H1 (cell line): ENCODE measurements at regions not wholly inside any gene's neighbourhood (a gene's known extent, or its start where the extent isn't known, plus 50 kb on each side); places are given as distances from the start of the nearest gene placed in this dataset.

Experiments used
- CTCF ChIA-PET: fragments of 300-600 bp; sonication (Branson Sonifier 250); formaldehyde crosslinking; loops from one replicate; lab custom pipeline; 2021; ENCODE audit not compliant: partially characterized antibody; lab: Charles Lee
- POLR2A ChIA-PET: fragments of 300-600 bp; sonication (Branson Sonifier 250); formaldehyde crosslinking; loops from one replicate; lab custom pipeline; 2021; ENCODE audit warnings: inconsistent platforms; ENCODE audit not compliant: partially characterized antibody; lab: Charles Lee
- DNase-seq, 2 experiments: peaks; one replicate each; pipeline versions ENCODE4 v3.0.0 to v3.0.0-alpha.2; 2010 to 2022; ENCODE audit warnings: low spot score in 2 of 2, low read depth in 1 of 2, mixed read lengths in 1 of 2
- FAIRE-seq: peaks from 2 replicates; lab custom pipeline; 2011; peaks lifted over from hg19 to GRCh38; lab: Jason Lieb, UNC
- H2AFZ ChIP-seq: 2 replicates; pipeline ENCODE4 v1.8.1; 2012; ENCODE audit warnings: low read length, inconsistent platforms
- H2AK5ac ChIP-seq: 2 replicates; pipeline ENCODE4 v1.6.1; 2013; ENCODE audit warnings: low read depth, low read length
- H2BK120ac ChIP-seq: replicated peaks from 2 replicates; pipeline ENCODE3; 2013; ENCODE audit warnings: low read depth, low read length, inconsistent platforms
- H2BK12ac ChIP-seq: 2 replicates; pipeline ENCODE4 v1.6.1; 2013; ENCODE audit warnings: low read depth, low read length
- H2BK15ac ChIP-seq: 2 replicates; pipeline ENCODE4 v1.6.1; 2013; ENCODE audit warnings: low read length
- H2BK20ac ChIP-seq: 2 replicates; pipeline ENCODE4 v1.6.1; 2013; ENCODE audit warnings: low read length
- H2BK5ac ChIP-seq: 2 replicates; pipeline ENCODE4 v1.6.1; 2013; ENCODE audit warnings: low read depth, low read length
- H3K14ac ChIP-seq: 2 replicates; pipeline ENCODE4 v1.6.1; 2013; ENCODE audit warnings: inconsistent platforms; ENCODE audit not compliant: insufficient read length
- H3K18ac ChIP-seq: 2 replicates; pipeline ENCODE4 v1.6.1; 2013; ENCODE audit warnings: low read length; ENCODE audit errors: extremely low read depth
- H3K23ac ChIP-seq: 2 replicates; pipeline ENCODE4 v1.6.1; 2013; ENCODE audit warnings: inconsistent platforms; ENCODE audit not compliant: insufficient read length
- H3K23me2 ChIP-seq: 2 replicates; pipeline ENCODE4 v1.6.1; 2013; ENCODE audit warnings: low read depth, low read length
- H3K27ac ChIP-seq: 2 replicates; pipeline ENCODE4 v1.6.1; 2011; ENCODE audit warnings: low read depth, low read length, inconsistent platforms
- H3K27me3 ChIP-seq, 4 experiments: replicated peaks in 1 of 4; 1 replicate in 1 of 4; 2 replicates in 3 of 4; pipeline versions ENCODE4 v1.6.1 to v1.8.1; 2011 to 2013; ENCODE audit warnings: low read length in 3 of 4, mild to moderate bottlenecking in 3 of 4, inconsistent platforms in 2 of 4, mixed read lengths in 2 of 4, moderate library complexity in 1 of 4; ENCODE audit not compliant: control insufficient read depth in 3 of 4, insufficient read depth in 3 of 4; ENCODE audit errors: extremely low read depth in 1 of 4
- H3K36me3 ChIP-seq, 4 experiments: 2 replicates each; pipeline versions ENCODE4 v1.6.1 to v1.8.1; 2011 to 2013; ENCODE audit warnings: mild to moderate bottlenecking in 4 of 4, low read length in 3 of 4, moderate library complexity in 2 of 4, control low read depth in 1 of 4, inconsistent platforms in 1 of 4; ENCODE audit not compliant: insufficient read depth in 4 of 4, control insufficient read depth in 2 of 4
- H3K4ac ChIP-seq: replicated peaks from 2 replicates; pipeline ENCODE3; 2013; ENCODE audit warnings: low read length, low read depth, mixed read lengths, inconsistent platforms; ENCODE audit not compliant: insufficient read length
- H3K4me1 ChIP-seq, 4 experiments: replicated peaks in 1 of 4; 1 replicate in 1 of 4; 2 replicates in 3 of 4; pipeline versions ENCODE4 v1.6.1 to v1.8.1; 2011 to 2013; ENCODE audit warnings: low read length in 3 of 4, inconsistent platforms in 2 of 4, mixed read lengths in 1 of 4; ENCODE audit not compliant: insufficient read depth in 4 of 4, control insufficient read depth in 3 of 4
- H3K4me2 ChIP-seq, 2 experiments: 2 replicates each; pipeline versions ENCODE4 v1.6.1 to v1.8.1; 2011 to 2013; ENCODE audit warnings: low read depth in 2 of 2, low read length in 2 of 2, control low read depth in 1 of 2, inconsistent platforms in 1 of 2, mild to moderate bottlenecking in 1 of 2; ENCODE audit not compliant: insufficient read depth in 1 of 2
- H3K4me3 ChIP-seq, 4 experiments: fragments of 200-600, 300-600 bp in 1 of 4; sonication (generic), shearing (Covaris generic), sonication (Bioruptor Twin) in 1 of 4; 2 replicates each; pipeline versions ENCODE4 v1.5.1 to v1.8.1; 2011 to 2016; ENCODE audit warnings: low read length in 4 of 4, low read depth in 3 of 4, control low read depth in 2 of 4, inconsistent platforms in 2 of 4, mild to moderate bottlenecking in 2 of 4, mixed read lengths in 1 of 4, moderate library complexity in 1 of 4; ENCODE audit not compliant: insufficient read depth in 2 of 4; ENCODE audit errors: extremely low read depth in 1 of 4
- H3K56ac ChIP-seq: replicated peaks from 2 replicates; pipeline ENCODE3; 2013; ENCODE audit warnings: low read depth, mild to moderate bottlenecking, mixed read lengths, low read length, inconsistent platforms; ENCODE audit not compliant: insufficient read length
- H3K79me1 ChIP-seq: 2 replicates; pipeline ENCODE4 v1.6.1; 2013; ENCODE audit warnings: low read depth, low read length, control low read depth
- H3K79me2 ChIP-seq, 2 experiments: 2 replicates each; pipeline versions ENCODE4 v1.6.1 to v1.8.1; 2012 to 2013; ENCODE audit warnings: low read length in 2 of 2, mild to moderate bottlenecking in 2 of 2, inconsistent platforms in 1 of 2; ENCODE audit not compliant: insufficient read depth in 2 of 2, control insufficient read depth in 1 of 2
- H3K9ac ChIP-seq, 4 experiments: replicated peaks in 1 of 4; 1 replicate in 1 of 4; 2 replicates in 3 of 4; pipeline versions ENCODE4 v1.6.1 to v1.8.1; 2011 to 2013; ENCODE audit warnings: low read depth in 3 of 4, low read length in 3 of 4, control low read depth in 2 of 4, mild to moderate bottlenecking in 2 of 4, moderate library complexity in 2 of 4, inconsistent platforms in 1 of 4; ENCODE audit errors: extremely low read depth in 1 of 4
- H3K9me3 ChIP-seq, 2 experiments: 2 replicates each; pipeline versions ENCODE4 v1.6.1 to v1.8.1; 2012 to 2013; ENCODE audit warnings: mild to moderate bottlenecking in 2 of 2, moderate library complexity in 2 of 2, control low read depth in 1 of 2, inconsistent platforms in 1 of 2, low read depth in 1 of 2, low read length in 1 of 2, mixed read lengths in 1 of 2; ENCODE audit not compliant: insufficient read depth in 2 of 2
- H4K20me1 ChIP-seq, 2 experiments: replicated peaks in 1 of 2; 2 replicates each; pipeline versions ENCODE3 to v1.8.1; 2011 to 2013; ENCODE audit warnings: inconsistent platforms in 2 of 2, low read length in 2 of 2, mild to moderate bottlenecking in 1 of 2; ENCODE audit not compliant: insufficient read depth in 2 of 2, control insufficient read depth in 1 of 2
- H4K5ac ChIP-seq: 2 replicates; pipeline ENCODE4 v1.6.1; 2013; ENCODE audit warnings: low read length, low read depth, mixed read lengths, inconsistent platforms; ENCODE audit not compliant: insufficient read length
- H4K8ac ChIP-seq: 2 replicates; pipeline ENCODE4 v1.8.0; 2013; ENCODE audit warnings: mild to moderate bottlenecking, moderate library complexity, low read length, inconsistent platforms; ENCODE audit not compliant: insufficient read depth; ENCODE audit errors: extremely low read depth
- H4K91ac ChIP-seq: replicated peaks from 2 replicates; pipeline ENCODE3; 2013; ENCODE audit warnings: low read length, mixed read lengths, inconsistent platforms; ENCODE audit not compliant: insufficient read length
- CREB1 ChIP-seq: IDR thresholded peaks from 2 replicates; pipeline ENCODE4 v1.6.1; 2012; ENCODE audit warnings: inconsistent platforms
- EP300 ChIP-seq, 2 experiments: IDR thresholded peaks; 1 replicate in 1 of 2; 2 replicates in 1 of 2; pipeline ENCODE4 v1.6.1; 2011 to 2012; ENCODE audit warnings: low read depth in 2 of 2, low read length in 2 of 2, mild to moderate bottlenecking in 2 of 2, borderline replicate concordance in 1 of 2, inconsistent platforms in 1 of 2, moderate library complexity in 1 of 2
- RFX5 ChIP-seq: IDR thresholded peaks from 2 replicates; pipeline ENCODE4 v1.6.1; 2011; ENCODE audit warnings: low read depth, low read length, improper control_type of control experiment, borderline replicate concordance
- SP4 ChIP-seq: IDR thresholded peaks from 2 replicates; pipeline ENCODE4 v1.6.1; 2012; ENCODE audit warnings: low read length, inconsistent platforms
- TCF12 ChIP-seq: IDR thresholded peaks from 2 replicates; pipeline ENCODE4 v1.6.1; 2011; ENCODE audit warnings: low read depth, mild to moderate bottlenecking, low read length
- USF2 ChIP-seq: IDR thresholded peaks from 2 replicates; pipeline ENCODE4 v1.6.1; 2011; ENCODE audit warnings: low read length, improper control_type of control experiment
- WGBS, 2 experiments: shearing (Covaris generic) in 1 of 2; methylation state at CpG; one replicate each; pipeline versions ENCODE4 v1.1.6 to v1.1.7; 2013 to 2015; ENCODE audit warnings: low lambda C conversion rate in 2 of 2, mixed read lengths in 2 of 2, inconsistent platforms in 1 of 2, low coverage in 1 of 2, missing lambda C conversion rate in 1 of 2; ENCODE audit not compliant: insufficient replicate concordance in 2 of 2, insufficient coverage in 1 of 2, insufficient read length in 1 of 2; ENCODE audit errors: extremely low coverage in 1 of 2, missing lambda C conversion rate in 1 of 2; 5-methylcytosine and 5-hydroxymethylcytosine counted together

- POLR2A ChIA-PET, result no interaction called here
- no peaks in the 10 kb centered on the region for H3K79me1 ChIP-seq
- TF ChIP-seq TCF12 (no peak), USF2 (no peak), RFX5 (no peak), EP300 (IDR thresholded peaks at IDR 0.05; ENCODE audit: borderline replicate concordance in 1 of 2, low read depth in 2 of 2, low read length in 2 of 2) (no peak), CREB1 (no peak), SP4 (no peak)
- no peak overlapping the region for H4K5ac ChIP-seq
- no peak overlapping the region for H3K4me2 ChIP-seq
- H4K91ac ChIP-seq, result no peak overlapping the region
- no peaks in the 10 kb centered on the region for H3K4me1 ChIP-seq
- H3K9me3 ChIP-seq, result no peaks in the 10 kb centered on the region; a peak in 1 of 4 replicates
- H3K36me3 ChIP-seq, result no peaks in the 10 kb centered on the region
- no peak overlapping the region for H3K27ac ChIP-seq
- H3K56ac ChIP-seq, result no peak overlapping the region
- no peak overlapping the region for H3K4ac ChIP-seq
- H2AK5ac ChIP-seq, result no peak overlapping the region
- H3K4me3 ChIP-seq, result no peak overlapping the region
- no peak overlapping the region for H2BK12ac ChIP-seq
- no peaks in the 10 kb centered on the region for H3K79me2 ChIP-seq
- H4K20me1 ChIP-seq, result no peaks in the 10 kb centered on the region
- no peak overlapping the region for H3K14ac ChIP-seq
- 77% methylated on average over 6 of the region's 6 CpGs; no CpG with 5 or more reads in 1 of the 2 experiments for WGBS, 2 experiments
- no peak overlapping the region for H2AFZ ChIP-seq
- DNase-seq, result no peak
- no peak overlapping the region for H3K23ac ChIP-seq
- CTCF ChIA-PET, result no interaction called here
- H2BK120ac ChIP-seq, result no peak overlapping the region
- H3K18ac ChIP-seq, result no peak overlapping the region
- no peak overlapping the region for H2BK15ac ChIP-seq
- H4K8ac ChIP-seq, result no peak overlapping the region
- no peaks in the 10 kb centered on the region for H3K23me2 ChIP-seq
- FAIRE-seq, result no peak
- no peak overlapping the region for H2BK20ac ChIP-seq
- H3K9ac ChIP-seq, result no peak overlapping the region
- no peak overlapping the region for H2BK5ac ChIP-seq
- H3K27me3 ChIP-seq, result no peaks in the 10 kb centered on the region
Measured at GRCh38 chr6:164035900-164036485, 621.5 kb downstream of the QKI start.
